Keratinocyte (primary cell): ENCODE measurements at regions not wholly inside any gene's neighbourhood (a gene's known extent, or its start where the extent isn't known, plus 50 kb on each side); places are given as distances from the start of the nearest gene placed in this dataset.

ENCODE experiments used
- DNase-seq: peaks from one replicate; pipeline ENCODE4 v3.0.0-alpha.2; 2011; ENCODE audit warnings: low read depth, missing footprints, low spot score
- FAIRE-seq: peaks from 2 replicates; lab custom pipeline; 2011; peaks lifted over from hg19 to GRCh38; lab: Jason Lieb, UNC
- H2AFZ ChIP-seq: 2 replicates; pipeline ENCODE4 v1.6.0; 2012; ENCODE audit warnings: low read length, control low read depth, inconsistent platforms; ENCODE audit not compliant: control insufficient read depth
- H3K27ac ChIP-seq: 2 replicates; pipeline ENCODE4 v1.5.1; 2011; ENCODE audit warnings: low read length; ENCODE audit not compliant: control insufficient read depth, insufficient read depth
- H3K27me3 ChIP-seq: 3 replicates; pipeline ENCODE4 v1.6.0; 2011; ENCODE audit warnings: low read length; ENCODE audit not compliant: control insufficient read depth, insufficient read depth; ENCODE audit errors: extremely low read depth
- H3K36me3 ChIP-seq, 2 experiments: 2 replicates in 1 of 2; 3 replicates in 1 of 2; pipeline ENCODE4 v1.5.1; 2011; ENCODE audit warnings: low read length in 2 of 2, mild to moderate bottlenecking in 1 of 2; ENCODE audit not compliant: control insufficient read depth in 2 of 2, insufficient read depth in 2 of 2; ENCODE audit errors: extremely low read depth in 1 of 2
- H3K4me1 ChIP-seq: 3 replicates; pipeline ENCODE4 v1.5.1; 2011; ENCODE audit warnings: low read length; ENCODE audit not compliant: control insufficient read depth, insufficient read depth; ENCODE audit errors: extremely low read depth
- H3K4me2 ChIP-seq: 3 replicates; pipeline ENCODE4 v1.6.0; 2011; ENCODE audit warnings: low read depth, low read length; ENCODE audit not compliant: control insufficient read depth, insufficient read depth; ENCODE audit errors: extremely low read depth
- H3K4me3 ChIP-seq, 3 experiments: fragments of 200-600 bp in 1 of 3; sonication (generic) in 1 of 3; 2 replicates in 2 of 3; 3 replicates in 1 of 3; pipeline ENCODE4 v1.5.1; 2011 to 2016; ENCODE audit warnings: low read length in 3 of 3, mild to moderate bottlenecking in 3 of 3, control low read depth in 2 of 3, inconsistent platforms in 1 of 3, low read depth in 1 of 3, mixed read lengths in 1 of 3, mixed run types in 1 of 3, moderate library complexity in 1 of 3; ENCODE audit not compliant: control insufficient read depth in 2 of 3, insufficient read depth in 2 of 3; ENCODE audit errors: extremely low read depth in 1 of 3
- H3K79me2 ChIP-seq: 2 replicates; pipeline ENCODE4 v1.6.0; 2012; ENCODE audit warnings: low read length; ENCODE audit not compliant: control insufficient read depth, insufficient read depth
- H3K9ac ChIP-seq: 3 replicates; pipeline ENCODE4 v1.6.0; 2011; ENCODE audit warnings: low read length; ENCODE audit not compliant: control insufficient read depth, insufficient read depth; ENCODE audit errors: extremely low read depth
- H3K9me1 ChIP-seq: 3 replicates; pipeline ENCODE4 v1.6.0; 2011; ENCODE audit warnings: low read length; ENCODE audit not compliant: control insufficient read depth, insufficient read depth; ENCODE audit errors: extremely low read depth
- H3K9me3 ChIP-seq: 2 replicates; pipeline ENCODE4 v1.5.1; 2012; ENCODE audit warnings: low read depth, low read length; ENCODE audit not compliant: control insufficient read depth
- H4K20me1 ChIP-seq: 3 replicates; pipeline ENCODE4 v1.6.0; 2011; ENCODE audit warnings: low read length; ENCODE audit not compliant: control insufficient read depth, insufficient read depth; ENCODE audit errors: extremely low read depth
- EZH2 ChIP-seq: IDR thresholded peaks from one replicate; pipeline ENCODE4 v1.6.1; 2012; ENCODE audit warnings: inconsistent platforms, mild to moderate bottlenecking, low read length, moderate library complexity
- dilution Hi-C: fragments of 300-500 bp; cut with MboI; formaldehyde crosslinking; loops from one replicate; pipeline ENCODE4 v1.7.0; 2020; ENCODE audit warnings: low sequenced_read_pairs; ENCODE audit not compliant: extremely low pct_ligation_motif_present
- TF ChIP-seq, protein P1 (sequence below), 3 experiments: IDR thresholded peaks in 1 of 3; conservative IDR thresholded peaks in 1 of 3; optimal IDR thresholded peaks in 1 of 3; 2 replicates in 2 of 3; 3 replicates in 1 of 3; pipeline versions ENCODE3 to v1.5.1; 2011; ENCODE audit warnings: low read length in 3 of 3, mild to moderate bottlenecking in 3 of 3, moderate library complexity in 2 of 3, control low read depth in 1 of 3, inconsistent platforms in 1 of 3; ENCODE audit not compliant: insufficient read depth in 2 of 3; ENCODE audit errors: extremely low read depth in 1 of 3

DNA sequence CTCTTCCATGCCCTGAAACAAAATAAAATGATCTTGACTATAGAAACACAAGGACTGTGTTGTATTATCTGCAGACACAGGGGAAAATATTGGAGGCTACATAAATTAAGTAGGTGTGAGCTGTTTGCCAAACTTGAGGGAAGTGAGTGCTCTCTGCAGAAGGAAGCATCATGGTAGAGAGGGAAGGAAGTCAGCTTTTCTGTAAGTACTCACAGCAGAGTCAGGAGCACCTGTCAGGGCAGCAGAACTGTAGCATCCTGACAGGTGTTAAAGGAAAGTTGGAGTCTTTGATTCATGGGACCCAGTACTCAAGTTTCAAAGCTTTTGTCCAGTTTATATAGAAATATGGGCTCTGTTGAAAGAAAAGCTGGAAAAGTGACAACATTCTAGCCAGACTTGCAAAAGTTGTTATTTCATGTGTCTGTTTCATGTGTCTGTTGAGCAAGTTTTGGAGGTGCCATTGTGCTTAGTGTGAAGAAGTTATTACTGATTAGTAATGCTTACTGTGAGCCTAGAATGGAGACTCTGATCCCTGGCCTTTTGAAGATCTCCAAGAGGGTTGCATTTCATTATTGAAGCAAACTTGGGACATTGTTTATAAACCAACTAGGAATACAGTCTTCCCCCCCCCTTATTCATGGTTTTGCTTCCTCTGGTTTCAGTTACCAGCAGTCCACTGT, 194.7 kb downstream of the SPATA31D1 start:
- Histone ChIP-seq H3K27me3 (no peaks in the 10 kb centered on the region), H3K4me3 (no peak overlapping the region), H3K4me1 (no peaks in the 10 kb centered on the region), H2AFZ (no peak overlapping the region), H3K9ac (no peak overlapping the region), H3K9me1 (no peaks in the 10 kb centered on the region), H3K79me2 (no peaks in the 10 kb centered on the region), H3K9me3 (no peaks in the 10 kb centered on the region), H4K20me1 (no peaks in the 10 kb centered on the region), H3K4me2 (no peak overlapping the region), H3K27ac (no peak overlapping the region), H3K36me3 (no peaks in the 10 kb centered on the region)
- no peak for DNase-seq
- dilution Hi-C loops: no loop called here
- TF ChIP-seq EZH2: no peak
- TF ChIP-seq, protein P1, sequence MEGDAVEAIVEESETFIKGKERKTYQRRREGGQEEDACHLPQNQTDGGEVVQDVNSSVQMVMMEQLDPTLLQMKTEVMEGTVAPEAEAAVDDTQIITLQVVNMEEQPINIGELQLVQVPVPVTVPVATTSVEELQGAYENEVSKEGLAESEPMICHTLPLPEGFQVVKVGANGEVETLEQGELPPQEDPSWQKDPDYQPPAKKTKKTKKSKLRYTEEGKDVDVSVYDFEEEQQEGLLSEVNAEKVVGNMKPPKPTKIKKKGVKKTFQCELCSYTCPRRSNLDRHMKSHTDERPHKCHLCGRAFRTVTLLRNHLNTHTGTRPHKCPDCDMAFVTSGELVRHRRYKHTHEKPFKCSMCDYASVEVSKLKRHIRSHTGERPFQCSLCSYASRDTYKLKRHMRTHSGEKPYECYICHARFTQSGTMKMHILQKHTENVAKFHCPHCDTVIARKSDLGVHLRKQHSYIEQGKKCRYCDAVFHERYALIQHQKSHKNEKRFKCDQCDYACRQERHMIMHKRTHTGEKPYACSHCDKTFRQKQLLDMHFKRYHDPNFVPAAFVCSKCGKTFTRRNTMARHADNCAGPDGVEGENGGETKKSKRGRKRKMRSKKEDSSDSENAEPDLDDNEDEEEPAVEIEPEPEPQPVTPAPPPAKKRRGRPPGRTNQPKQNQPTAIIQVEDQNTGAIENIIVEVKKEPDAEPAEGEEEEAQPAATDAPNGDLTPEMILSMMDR (optimal IDR thresholded peaks at IDR 0.05 in 1 of 3, IDR thresholded peaks at IDR 0.05 in 1 of 3, conservative IDR thresholded peaks at IDR 0.05 in 1 of 3; ENCODE audit: extremely low read depth in 1 of 3, insufficient read depth in 2 of 3, low read length in 3 of 3): no peak
- no peak for FAIRE-seq

DNA sequence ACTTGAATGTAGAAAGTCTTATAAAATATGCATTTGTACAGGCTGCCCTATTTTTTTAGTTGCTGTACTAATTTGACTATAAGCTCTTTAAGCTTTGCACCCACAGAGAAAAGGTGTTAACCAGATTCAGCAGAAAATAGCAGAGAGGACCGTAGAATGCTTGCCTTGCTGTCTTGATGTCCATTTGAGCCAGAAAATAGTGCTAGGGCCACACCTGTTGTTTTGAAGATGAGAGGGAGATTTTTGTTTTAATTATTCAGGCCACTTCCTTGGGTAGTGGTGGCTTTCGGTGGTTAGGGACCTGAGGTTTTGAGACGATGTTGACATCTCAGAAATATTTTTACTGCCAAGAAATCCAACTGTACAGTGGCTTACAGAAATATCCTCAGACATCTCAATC, 196.0 kb downstream of the SPATA31D1 start:
- Histone ChIP-seq H3K79me2 (no peaks in the 10 kb centered on the region), H3K4me3 (no peak overlapping the region), H3K9ac (no peak overlapping the region), H3K4me1 (no peaks in the 10 kb centered on the region), H3K4me2 (no peak overlapping the region), H3K9me3 (no peaks in the 10 kb centered on the region), H3K27me3 (no peaks in the 10 kb centered on the region), H3K9me1 (no peaks in the 10 kb centered on the region), H3K27ac (no peak overlapping the region), H3K36me3 (no peaks in the 10 kb centered on the region), H2AFZ (no peak overlapping the region), H4K20me1 (no peaks in the 10 kb centered on the region)
- no peak for FAIRE-seq
- dilution Hi-C loops: no loop called here
- DNase-seq: no peak
- TF ChIP-seq, protein P1 (optimal IDR thresholded peaks at IDR 0.05 in 1 of 3, IDR thresholded peaks at IDR 0.05 in 1 of 3, conservative IDR thresholded peaks at IDR 0.05 in 1 of 3; ENCODE audit: extremely low read depth in 1 of 3, insufficient read depth in 2 of 3, low read length in 3 of 3): no peak
- TF ChIP-seq EZH2: no peak
